Activated T-cell treated with anti-CD3 and anti-CD28 coated beads, Interleukin-2, amount 50 U/mL, for 72 hours (primary cell): ENCODE measurements at regions not wholly inside any gene's neighbourhood (a gene's known extent, or its start where the extent isn't known, plus 50 kb on each side); places are given as distances from the start of the nearest gene placed in this dataset.

Experiments used
- ATAC-seq, 2 donors: fragments of 150-1000 bp; cut with Tn5 transposase; replicated peaks in 1 of 2; 2 replicates each; pipeline ENCODE4 v1.10.0; 2021; ENCODE audit warnings: moderate library complexity in 2 of 2, mild to moderate bottlenecking in 1 of 2
- DNase-seq, 2 donors: peaks; one replicate each; pipeline ENCODE4 v3.0.0; 2021 to 2022; ENCODE audit warnings: mixed read lengths in 1 of 2
- H3K27ac Mint-ChIP-seq: one replicate; pipeline ENCODE4 v1.8.0; 2022; ENCODE audit warnings: mild to moderate bottlenecking, moderate library complexity, mixed read lengths
- H3K27me3 Mint-ChIP-seq: one replicate; pipeline ENCODE4 v1.8.0; 2022; ENCODE audit warnings: low read depth, mixed read lengths
- H3K36me3 Mint-ChIP-seq, 2 donors: one replicate each; pipeline ENCODE4 v1.8.0; 2022; ENCODE audit warnings: mixed read lengths in 2 of 2, mild to moderate bottlenecking in 1 of 2; ENCODE audit not compliant: insufficient read depth in 2 of 2
- H3K4me1 Mint-ChIP-seq: one replicate; pipeline ENCODE4 v1.8.0; 2022; ENCODE audit warnings: low read depth, mixed read lengths
- H3K4me3 Mint-ChIP-seq, 2 donors: one replicate each; pipeline ENCODE4 v1.8.0; 2022; ENCODE audit warnings: mild to moderate bottlenecking in 2 of 2, mixed read lengths in 2 of 2, moderate library complexity in 2 of 2
- H3K9me3 Mint-ChIP-seq, 2 donors: one replicate each; pipeline ENCODE4 v1.8.0; 2022; ENCODE audit warnings: mixed read lengths in 2 of 2

DNA sequence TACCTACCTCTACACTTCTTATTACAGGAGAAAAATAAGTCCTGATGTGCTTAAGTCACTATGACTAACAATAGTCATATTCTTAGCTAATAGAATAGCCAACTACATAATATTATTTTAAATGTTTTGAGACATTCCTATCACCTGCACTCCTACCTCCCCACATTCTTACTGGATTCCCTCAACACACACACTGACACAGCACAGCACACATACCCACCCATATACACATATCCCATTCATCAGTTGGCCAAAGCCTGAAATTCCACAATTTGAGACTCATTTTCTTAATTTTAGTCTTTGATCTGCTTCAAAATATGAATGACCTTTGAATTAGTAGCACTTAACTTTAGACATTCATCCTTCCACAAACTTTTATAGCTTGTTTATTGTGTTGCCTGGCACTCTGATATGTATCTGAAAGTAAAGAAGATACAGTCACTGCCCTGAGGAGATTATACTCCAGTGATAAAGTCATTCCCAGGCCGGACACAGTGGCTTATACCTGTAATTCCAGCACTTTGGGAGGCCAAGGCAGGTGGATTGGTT is 168.3 kb upstream of the RASA1 start:
- H3K27me3 Mint-ChIP-seq, result no peaks in the 10 kb centered on the region
- no peak for DNase-seq
- peaks cover 34% of the 10 kb centered on the region for H3K4me1 Mint-ChIP-seq
- peaks cover 0 to 2% of the 10 kb centered on the region in 2 donors for H3K9me3 Mint-ChIP-seq
- no peaks in the 10 kb centered on the region for H3K36me3 Mint-ChIP-seq
- no peak overlapping the region for H3K27ac Mint-ChIP-seq
- no peak overlapping the region for H3K4me3 Mint-ChIP-seq
- no peak for ATAC-seq

DNA sequence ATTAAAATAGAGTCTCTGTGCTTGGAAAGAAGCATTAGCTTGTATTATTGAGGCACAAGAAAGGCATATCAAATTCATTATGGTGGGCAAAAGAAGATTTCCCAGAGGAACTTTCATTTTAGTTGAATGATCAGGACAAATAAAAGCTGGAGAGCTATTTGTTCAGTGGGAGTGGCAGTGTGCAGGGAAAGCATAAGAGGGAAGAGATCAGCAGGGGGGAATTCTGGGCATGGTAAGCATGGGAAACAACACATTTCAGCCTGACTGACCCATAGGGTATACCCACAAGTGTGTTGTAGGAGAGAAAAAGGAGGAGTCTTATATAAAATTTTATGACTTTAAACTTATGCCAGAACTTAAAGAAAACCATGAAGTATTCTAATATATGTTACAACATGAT is 167.7 kb upstream of the RASA1 start:
- H3K27ac Mint-ChIP-seq, result no peak overlapping the region
- DNase-seq (no peak), ATAC-seq (no peak)
- H3K4me1 Mint-ChIP-seq, result peaks cover 28% of the 10 kb centered on the region
- H3K27me3 Mint-ChIP-seq, result no peaks in the 10 kb centered on the region
- H3K36me3 Mint-ChIP-seq, result no peaks in the 10 kb centered on the region
- no peak overlapping the region for H3K4me3 Mint-ChIP-seq
- peaks cover 0 to 2% of the 10 kb centered on the region in 2 donors for H3K9me3 Mint-ChIP-seq

GRCh38 chr5:87101321-87101720 is 166.4 kb upstream of the RASA1 start:
- Mint-ChIP-seq H3K9me3 (peaks cover 4 to 5% of the 10 kb centered on the region in 2 donors), H3K27me3 (no peaks in the 10 kb centered on the region), H3K27ac (no peak overlapping the region), H3K4me3 (no peak overlapping the region), H3K4me1 (peaks cover 26% of the 10 kb centered on the region), H3K36me3 (peaks cover 3% of the 10 kb centered on the region in 2 donors)
- no peak for DNase-seq
- ATAC-seq, result no peak

DNA sequence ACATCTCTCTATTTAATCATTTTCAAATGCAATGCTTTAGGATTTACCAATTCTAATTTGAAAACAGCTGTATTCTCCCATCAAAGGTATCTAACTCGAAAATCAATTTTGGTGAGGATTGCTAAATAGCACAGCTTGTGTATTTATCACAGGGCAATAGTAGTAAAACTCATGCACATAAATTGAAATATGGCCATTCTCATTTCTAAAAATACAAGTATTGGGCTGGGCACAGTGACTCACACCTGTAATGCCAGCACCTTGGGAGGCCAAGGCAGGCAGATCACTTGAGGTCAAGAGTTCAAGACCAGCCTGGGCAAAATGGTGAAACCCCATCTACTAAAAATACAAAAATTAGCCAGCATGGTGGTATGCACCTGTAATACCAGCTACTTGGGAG is 164.8 kb upstream of the RASA1 start:
- peaks cover 3 to 4% of the 10 kb centered on the region in 2 donors for H3K9me3 Mint-ChIP-seq
- H3K4me1 Mint-ChIP-seq, result peaks cover 26% of the 10 kb centered on the region
- H3K27ac Mint-ChIP-seq, result no peak overlapping the region
- ATAC-seq, result no peak
- DNase-seq, result no peak
- H3K4me3 Mint-ChIP-seq, result no peak overlapping the region
- H3K36me3 Mint-ChIP-seq, result peaks cover 3% of the 10 kb centered on the region in 2 donors
- no peaks in the 10 kb centered on the region for H3K27me3 Mint-ChIP-seq

DNA sequence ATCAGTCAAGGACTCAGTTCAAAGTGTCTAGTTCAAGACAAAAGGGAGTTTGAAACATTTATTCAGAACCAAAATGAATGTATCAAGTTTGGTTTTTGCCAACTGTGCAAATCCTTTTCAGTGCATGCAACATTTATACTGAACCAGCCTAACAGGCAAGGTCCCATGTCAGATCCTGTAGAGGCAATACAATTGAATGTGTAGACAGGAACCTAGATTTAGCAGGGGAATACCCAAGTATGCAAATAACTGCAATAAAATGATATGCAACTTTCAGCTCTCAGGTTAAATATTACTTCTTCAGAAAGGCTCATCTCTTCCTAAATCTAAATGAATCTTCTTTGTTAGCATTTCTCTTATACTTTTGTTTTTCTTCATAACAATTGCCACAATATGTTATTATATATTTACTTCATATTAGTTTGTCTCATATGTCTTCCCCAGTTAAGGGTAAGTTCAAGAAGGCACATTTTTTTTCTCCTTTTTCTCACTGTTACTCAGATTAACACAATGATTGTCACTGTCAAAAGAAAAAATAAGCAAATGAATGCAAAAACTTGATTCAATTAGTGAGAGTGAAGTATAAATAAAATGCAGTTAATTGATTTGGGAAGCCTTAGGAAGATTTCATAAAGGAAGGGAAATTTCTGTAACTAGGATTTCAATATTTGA is 163.9 kb upstream of the RASA1 start:
- Mint-ChIP-seq H3K4me1 (peaks cover 26% of the 10 kb centered on the region), H3K27me3 (no peaks in the 10 kb centered on the region), H3K9me3 (peaks cover 3 to 4% of the 10 kb centered on the region in 2 donors), H3K36me3 (peaks cover 3% of the 10 kb centered on the region in 2 donors), H3K4me3 (no peak overlapping the region), H3K27ac (no peak overlapping the region)
- ATAC-seq, result peak; percentile 58 to 64
- no peak for DNase-seq

- Mint-ChIP-seq H3K4me3 (no peak overlapping the region), H3K27ac (no peak overlapping the region), H3K4me1 (peaks cover 26% of the 10 kb centered on the region), H3K9me3 (peaks cover 3 to 4% of the 10 kb centered on the region in 2 donors), H3K36me3 (peaks cover 3% of the 10 kb centered on the region in 2 donors), H3K27me3 (no peaks in the 10 kb centered on the region)
- DNase-seq, result no peak
- ATAC-seq, result no peak
Measured at GRCh38 chr5:87105577-87105976, 162.1 kb upstream of the RASA1 start.

- H3K36me3 Mint-ChIP-seq, result peaks cover 3% of the 10 kb centered on the region in 2 donors
- H3K27ac Mint-ChIP-seq, result no peak overlapping the region
- H3K4me1 Mint-ChIP-seq, result peaks cover 15% of the 10 kb centered on the region
- H3K4me3 Mint-ChIP-seq, result no peak overlapping the region
- ATAC-seq, result no peak
- peaks cover 3 to 4% of the 10 kb centered on the region in 2 donors for H3K9me3 Mint-ChIP-seq
- H3K27me3 Mint-ChIP-seq, result no peaks in the 10 kb centered on the region
- DNase-seq, result no peak
Measured at GRCh38 chr5:87109746-87110145, 157.9 kb upstream of the RASA1 start.

DNA sequence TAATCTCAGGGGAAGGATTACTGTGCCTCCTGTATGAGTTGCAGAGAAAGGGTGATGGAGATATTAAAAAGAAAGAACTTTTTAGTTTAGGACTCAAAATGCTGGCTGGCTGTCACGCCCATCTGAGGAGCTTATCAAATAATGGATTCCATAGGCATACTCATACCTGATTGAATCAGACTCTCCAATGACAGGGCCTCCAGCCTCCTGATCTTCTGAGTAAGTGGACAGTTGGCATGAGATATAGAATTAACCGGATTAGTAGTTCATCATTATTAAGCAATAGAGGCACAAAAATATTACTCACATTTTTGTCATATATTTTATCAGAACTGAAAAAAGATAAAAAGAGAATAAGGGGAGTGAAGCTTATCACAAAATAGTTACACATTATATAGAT is 157.0 kb upstream of the RASA1 start:
- Mint-ChIP-seq H3K4me3 (no peak overlapping the region), H3K36me3 (no peaks in the 10 kb centered on the region), H3K27ac (no peak overlapping the region), H3K27me3 (no peaks in the 10 kb centered on the region), H3K9me3 (peaks cover 0 to under 1% of the 10 kb centered on the region in 2 donors), H3K4me1 (peaks cover 15% of the 10 kb centered on the region)
- DNase-seq (no peak), ATAC-seq (no peak)

GRCh38 chr5:87113861-87114260 is 153.8 kb upstream of the RASA1 start:
- ATAC-seq, result no peak
- H3K27ac Mint-ChIP-seq, result no peak overlapping the region
- no peaks in the 10 kb centered on the region for H3K36me3 Mint-ChIP-seq
- peaks cover 29% of the 10 kb centered on the region for H3K4me1 Mint-ChIP-seq
- no peak overlapping the region for H3K4me3 Mint-ChIP-seq
- no peak for DNase-seq
- H3K27me3 Mint-ChIP-seq, result no peaks in the 10 kb centered on the region
- H3K9me3 Mint-ChIP-seq, result no peaks in the 10 kb centered on the region

GRCh38 chr5:87114631-87115030 is 153.1 kb upstream of the RASA1 start:
- Mint-ChIP-seq H3K9me3 (no peaks in the 10 kb centered on the region), H3K4me3 (no peak overlapping the region), H3K36me3 (no peaks in the 10 kb centered on the region), H3K27ac (no peak overlapping the region), H3K4me1 (peaks cover 33% of the 10 kb centered on the region), H3K27me3 (no peaks in the 10 kb centered on the region)
- ATAC-seq (no peak), DNase-seq (no peak)

- H3K9me3 Mint-ChIP-seq, result no peaks in the 10 kb centered on the region
- no peaks in the 10 kb centered on the region for H3K36me3 Mint-ChIP-seq
- H3K27me3 Mint-ChIP-seq, result no peaks in the 10 kb centered on the region
- H3K27ac Mint-ChIP-seq, result no peak overlapping the region
- no peak overlapping the region for H3K4me3 Mint-ChIP-seq
- no peak for DNase-seq
- peaks cover 45% of the 10 kb centered on the region for H3K4me1 Mint-ChIP-seq
- no peak for ATAC-seq
Measured at GRCh38 chr5:87115839-87116364, 151.8 kb upstream of the RASA1 start.

DNA sequence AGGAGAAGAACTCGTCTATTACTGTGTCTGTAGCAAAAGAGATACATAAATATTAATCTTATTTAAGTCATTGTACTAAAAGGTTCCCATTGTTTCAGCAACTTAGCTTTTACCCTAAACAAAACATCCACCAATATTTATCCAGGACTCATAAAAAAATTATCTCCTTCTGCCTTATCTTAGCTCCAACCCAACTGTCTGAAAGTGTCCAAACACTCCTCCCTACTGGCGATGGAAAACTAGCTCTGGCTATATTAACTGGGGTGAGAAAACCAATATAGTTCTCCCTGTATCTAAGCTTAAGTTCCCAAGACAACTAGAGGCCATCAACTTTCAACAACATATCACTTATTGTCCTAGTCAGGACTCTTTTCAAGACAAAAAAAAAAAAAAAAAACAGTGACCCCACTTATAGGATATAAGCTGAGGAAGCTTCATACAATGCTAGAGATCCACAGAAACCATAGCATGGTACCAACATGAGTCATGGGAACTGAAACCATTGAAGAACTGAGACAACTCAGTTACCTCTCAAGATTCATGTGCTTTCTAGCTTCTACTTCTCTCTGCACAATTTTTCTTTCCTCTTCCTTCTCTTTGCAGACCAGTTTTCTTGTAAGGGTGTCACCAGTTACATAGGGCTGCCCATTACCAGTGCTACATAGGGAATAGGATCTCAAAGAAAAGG is 150.7 kb upstream of the RASA1 start:
- Mint-ChIP-seq H3K9me3 (no peaks in the 10 kb centered on the region), H3K4me3 (no peak overlapping the region), H3K27me3 (no peaks in the 10 kb centered on the region), H3K4me1 (peaks cover 56% of the 10 kb centered on the region), H3K27ac (peak overlapping the region; percentile 57), H3K36me3 (no peaks in the 10 kb centered on the region)
- ATAC-seq, result peak; percentile 74
- DNase-seq, result peak in 1 of 2 donors; percentile 18

DNA sequence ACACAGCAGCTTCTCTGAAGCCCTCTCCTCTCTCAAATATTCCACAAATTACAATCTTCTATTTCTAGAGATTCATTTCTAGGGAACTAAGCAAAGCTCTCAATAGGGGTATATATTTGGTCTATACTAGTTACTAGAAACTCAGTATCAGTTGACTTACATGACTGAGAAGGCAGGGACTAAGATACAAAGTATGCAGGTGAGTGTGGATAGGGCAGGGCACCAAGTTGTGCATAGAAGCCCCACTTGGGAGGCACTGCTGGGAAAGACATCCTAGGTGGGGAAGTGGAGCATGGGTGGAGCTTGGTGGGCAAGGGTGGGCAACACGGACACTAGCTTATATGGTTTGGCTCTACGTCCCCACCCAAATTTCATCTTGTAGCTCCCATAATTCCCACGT is 148.1 kb upstream of the RASA1 start:
- H3K4me3 Mint-ChIP-seq, result no peak overlapping the region
- no peak overlapping the region for H3K27ac Mint-ChIP-seq
- H3K36me3 Mint-ChIP-seq, result no peaks in the 10 kb centered on the region
- ATAC-seq, result no peak
- peaks cover 56% of the 10 kb centered on the region for H3K4me1 Mint-ChIP-seq
- H3K9me3 Mint-ChIP-seq, result no peaks in the 10 kb centered on the region
- no peak for DNase-seq
- no peaks in the 10 kb centered on the region for H3K27me3 Mint-ChIP-seq
